Peyer's patch (tissue), 4 donors: ENCODE measurements at regions not wholly inside any gene's neighbourhood (a gene's known extent, or its start where the extent isn't known, plus 50 kb on each side); places are given as distances from the start of the nearest gene placed in this dataset.

Experiments
- POLR2A ChIP-seq, 2 donors: fragments of 450-650 bp; IDR thresholded peaks; one replicate each; pipeline ENCODE4 v1.5.1; 2017; ENCODE audit warnings: antibody characterized with exemption in 2 of 2, mild to moderate bottlenecking in 2 of 2, moderate library complexity in 2 of 2
- TF ChIP-seq, protein P1 (sequence below), 6 experiments: fragments of 450-650 bp in 4 of 6; fragments of 200-600 bp in 2 of 6; sonication (generic) in 1 of 6; IDR thresholded peaks; one replicate each; pipeline ENCODE4 v1.5.1; 2017 to 2019; ENCODE audit warnings: antibody characterized with exemption in 6 of 6, mild to moderate bottlenecking in 3 of 6, moderate library complexity in 1 of 6

DNA sequence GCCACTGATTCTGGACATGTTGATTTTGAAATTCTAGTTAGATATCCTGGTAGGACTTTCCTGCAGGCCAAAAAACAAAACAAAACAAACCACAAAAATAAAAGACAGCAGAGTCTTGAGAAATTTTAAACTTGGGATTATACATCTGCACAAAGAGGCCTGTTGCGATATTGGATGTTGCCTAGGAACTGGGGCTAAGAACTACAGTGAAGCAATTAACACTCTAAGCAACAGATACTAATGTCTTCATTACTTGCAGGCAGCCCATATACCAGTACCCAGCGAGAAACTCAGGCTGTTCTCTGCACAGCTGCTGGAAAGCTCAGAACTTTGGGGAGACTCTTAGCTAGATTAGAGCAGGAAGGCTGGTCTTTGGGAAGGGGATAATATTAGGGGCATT lies 69.1 kb upstream of the SCOC start:
- TF ChIP-seq, protein P1, sequence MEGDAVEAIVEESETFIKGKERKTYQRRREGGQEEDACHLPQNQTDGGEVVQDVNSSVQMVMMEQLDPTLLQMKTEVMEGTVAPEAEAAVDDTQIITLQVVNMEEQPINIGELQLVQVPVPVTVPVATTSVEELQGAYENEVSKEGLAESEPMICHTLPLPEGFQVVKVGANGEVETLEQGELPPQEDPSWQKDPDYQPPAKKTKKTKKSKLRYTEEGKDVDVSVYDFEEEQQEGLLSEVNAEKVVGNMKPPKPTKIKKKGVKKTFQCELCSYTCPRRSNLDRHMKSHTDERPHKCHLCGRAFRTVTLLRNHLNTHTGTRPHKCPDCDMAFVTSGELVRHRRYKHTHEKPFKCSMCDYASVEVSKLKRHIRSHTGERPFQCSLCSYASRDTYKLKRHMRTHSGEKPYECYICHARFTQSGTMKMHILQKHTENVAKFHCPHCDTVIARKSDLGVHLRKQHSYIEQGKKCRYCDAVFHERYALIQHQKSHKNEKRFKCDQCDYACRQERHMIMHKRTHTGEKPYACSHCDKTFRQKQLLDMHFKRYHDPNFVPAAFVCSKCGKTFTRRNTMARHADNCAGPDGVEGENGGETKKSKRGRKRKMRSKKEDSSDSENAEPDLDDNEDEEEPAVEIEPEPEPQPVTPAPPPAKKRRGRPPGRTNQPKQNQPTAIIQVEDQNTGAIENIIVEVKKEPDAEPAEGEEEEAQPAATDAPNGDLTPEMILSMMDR (IDR thresholded peaks at IDR 0.05) = no peak
- no peak for TF ChIP-seq POLR2A (IDR thresholded peaks at IDR 0.05)
